ENCODE measurements at regions not wholly inside any gene's neighbourhood (a gene's known extent, or its start where the extent isn't known, plus 50 kb on each side); places are given as distances from the start of the nearest gene placed in this dataset.

- no peaks in the 10 kb centered on the region for H3K27me3 Mint-ChIP-seq
- ATAC-seq (ENCODE audit: low read depth) (no peak), DNase-seq (ENCODE audit: low spot score in 2 of 2) (no peak)
- H3K27ac Mint-ChIP-seq, result no peak overlapping the region
- H3K4me3 Mint-ChIP-seq, result no peak overlapping the region
- peaks cover 8% of the 10 kb centered on the region for H3K4me1 Mint-ChIP-seq
- H3K9me3 Mint-ChIP-seq, result no peaks in the 10 kb centered on the region
- H3K36me3 Mint-ChIP-seq, result no peaks in the 10 kb centered on the region
These were observed 483.9 kb downstream of the RFPL4B start for GRCh38 chr6:112831022-112831421.

- Mint-ChIP-seq H3K4me1 (no peaks in the 10 kb centered on the region), H3K36me3 (no peaks in the 10 kb centered on the region), H3K4me3 (no peak overlapping the region), H3K9me3 (no peaks in the 10 kb centered on the region), H3K27me3 (no peaks in the 10 kb centered on the region), H3K27ac (no peak overlapping the region)
- no peak for ATAC-seq (ENCODE audit: low read depth)
- no peak for DNase-seq (ENCODE audit: low spot score in 2 of 2)
These were observed 486.5 kb downstream of the RFPL4B start for GRCh38 chr6:112833581-112834131.

GRCh38 chr6:112835078-112835477 is 487.9 kb downstream of the RFPL4B start:
- H3K27ac Mint-ChIP-seq, result no peak overlapping the region
- no peak overlapping the region for H3K4me3 Mint-ChIP-seq
- DNase-seq (ENCODE audit: low spot score in 2 of 2) (no peak), ATAC-seq (ENCODE audit: low read depth) (no peak)
- no peaks in the 10 kb centered on the region for H3K27me3 Mint-ChIP-seq
- no peaks in the 10 kb centered on the region for H3K36me3 Mint-ChIP-seq
- no peaks in the 10 kb centered on the region for H3K4me1 Mint-ChIP-seq
- no peaks in the 10 kb centered on the region for H3K9me3 Mint-ChIP-seq

- DNase-seq (ENCODE audit: low spot score in 2 of 2) (no peak), ATAC-seq (ENCODE audit: low read depth) (no peak)
- no peaks in the 10 kb centered on the region for H3K36me3 Mint-ChIP-seq
- H3K27ac Mint-ChIP-seq, result no peak overlapping the region
- H3K27me3 Mint-ChIP-seq, result peaks cover 2% of the 10 kb centered on the region
- H3K9me3 Mint-ChIP-seq, result peaks cover 2% of the 10 kb centered on the region
- H3K4me1 Mint-ChIP-seq, result peaks cover 6% of the 10 kb centered on the region
- no peak overlapping the region for H3K4me3 Mint-ChIP-seq
These were observed 492.4 kb downstream of the RFPL4B start for GRCh38 chr6:112839525-112839961.

- Mint-ChIP-seq H3K9me3 (peaks cover 2% of the 10 kb centered on the region), H3K4me1 (peaks cover 6% of the 10 kb centered on the region), H3K4me3 (no peak overlapping the region), H3K36me3 (no peaks in the 10 kb centered on the region), H3K27ac (no peak overlapping the region), H3K27me3 (peaks cover 2% of the 10 kb centered on the region)
- peak; percentile 51 for ATAC-seq (ENCODE audit: low read depth)
- DNase-seq (ENCODE audit: low spot score in 2 of 2), result no peak
These were observed 494.6 kb downstream of the RFPL4B start for GRCh38 chr6:112841553-112842329.

GRCh38 chr6:112842330-112842685 is 495.2 kb downstream of the RFPL4B start:
- H3K27ac Mint-ChIP-seq, result no peak overlapping the region

GRCh38 chr6:112846681-112847080 is 499.6 kb downstream of the RFPL4B start:
- ATAC-seq (ENCODE audit: low read depth), result no peak
- no peaks in the 10 kb centered on the region for H3K36me3 Mint-ChIP-seq
- H3K4me1 Mint-ChIP-seq, result peaks cover 3% of the 10 kb centered on the region
- peaks cover 2% of the 10 kb centered on the region for H3K27me3 Mint-ChIP-seq
- H3K9me3 Mint-ChIP-seq, result peaks cover 2% of the 10 kb centered on the region
- no peak overlapping the region for H3K27ac Mint-ChIP-seq
- no peak for DNase-seq (ENCODE audit: low spot score in 2 of 2)
- H3K4me3 Mint-ChIP-seq, result no peak overlapping the region

More at GRCh38 chr6:112842330-112842685, 495.2 kb downstream of the RFPL4B start:
- no peak for DNase-seq (ENCODE audit: low spot score in 2 of 2)
- Mint-ChIP-seq H3K36me3 (no peaks in the 10 kb centered on the region), H3K27me3 (peaks cover 2% of the 10 kb centered on the region), H3K9me3 (peaks cover 2% of the 10 kb centered on the region), H3K4me3 (no peak overlapping the region), H3K4me1 (peaks cover 6% of the 10 kb centered on the region)
- ATAC-seq (ENCODE audit: low read depth), result no peak

GRCh38 chr6:112851146-112851545 is 504.0 kb downstream of the RFPL4B start:
- DNase-seq (ENCODE audit: low spot score in 2 of 2), result no peak
- H3K4me3 Mint-ChIP-seq, result no peak overlapping the region

GRCh38 chr6:112853162-112853561 is 506.0 kb downstream of the RFPL4B start:
- Mint-ChIP-seq H3K4me3 (no peak overlapping the region), H3K27ac (no peak overlapping the region), H3K4me1 (no peaks in the 10 kb centered on the region), H3K36me3 (no peaks in the 10 kb centered on the region), H3K27me3 (peaks cover 5% of the 10 kb centered on the region), H3K9me3 (no peaks in the 10 kb centered on the region)
- DNase-seq (ENCODE audit: low spot score in 2 of 2), result no peak
- ATAC-seq (ENCODE audit: low read depth), result no peak

More at GRCh38 chr6:112851146-112851545, 504.0 kb downstream of the RFPL4B start:
- Mint-ChIP-seq H3K36me3 (no peaks in the 10 kb centered on the region), H3K27me3 (peaks cover 2% of the 10 kb centered on the region), H3K27ac (no peak overlapping the region), H3K9me3 (no peaks in the 10 kb centered on the region), H3K4me1 (no peaks in the 10 kb centered on the region)
- ATAC-seq (ENCODE audit: low read depth), result no peak

- DNase-seq (ENCODE audit: low spot score in 2 of 2) (no peak), ATAC-seq (ENCODE audit: low read depth) (no peak)
- no peak overlapping the region for H3K27ac Mint-ChIP-seq
- no peaks in the 10 kb centered on the region for H3K4me1 Mint-ChIP-seq
- no peak overlapping the region for H3K4me3 Mint-ChIP-seq
- H3K9me3 Mint-ChIP-seq, result no peaks in the 10 kb centered on the region
- no peaks in the 10 kb centered on the region for H3K36me3 Mint-ChIP-seq
- no peaks in the 10 kb centered on the region for H3K27me3 Mint-ChIP-seq
These were observed 516.6 kb downstream of the RFPL4B start for GRCh38 chr6:112863753-112864152.

GRCh38 chr6:112865131-112865530 is 518.0 kb downstream of the RFPL4B start:
- H3K36me3 Mint-ChIP-seq, result peaks cover 1% of the 10 kb centered on the region
- H3K27ac Mint-ChIP-seq, result no peak overlapping the region
- peaks cover 5% of the 10 kb centered on the region for H3K9me3 Mint-ChIP-seq
- no peak overlapping the region for H3K4me3 Mint-ChIP-seq
- DNase-seq (ENCODE audit: low spot score in 2 of 2), result no peak
- ATAC-seq (ENCODE audit: low read depth), result no peak
- no peaks in the 10 kb centered on the region for H3K4me1 Mint-ChIP-seq
- no peaks in the 10 kb centered on the region for H3K27me3 Mint-ChIP-seq

- Mint-ChIP-seq H3K27me3 (peaks cover 1% of the 10 kb centered on the region), H3K27ac (no peak overlapping the region), H3K4me3 (no peak overlapping the region), H3K36me3 (no peaks in the 10 kb centered on the region), H3K4me1 (no peaks in the 10 kb centered on the region), H3K9me3 (peaks cover 7% of the 10 kb centered on the region)
- no peak for ATAC-seq (ENCODE audit: low read depth)
- no peak for DNase-seq (ENCODE audit: low spot score in 2 of 2)
These were observed 527.8 kb downstream of the RFPL4B start for GRCh38 chr6:112874881-112875280.

- Mint-ChIP-seq H3K27ac (no peak overlapping the region), H3K36me3 (no peaks in the 10 kb centered on the region), H3K4me1 (no peaks in the 10 kb centered on the region), H3K27me3 (peaks cover 5% of the 10 kb centered on the region), H3K9me3 (no peaks in the 10 kb centered on the region), H3K4me3 (no peak overlapping the region)
- ATAC-seq (ENCODE audit: low read depth), result no peak
- DNase-seq (ENCODE audit: low spot score in 2 of 2), result no peak
These were observed 530.3 kb downstream of the RFPL4B start for GRCh38 chr6:112877134-112878100.

- ATAC-seq (ENCODE audit: low read depth) (no peak), DNase-seq (ENCODE audit: low spot score in 2 of 2) (no peak)
- no peak overlapping the region for H3K4me3 Mint-ChIP-seq
- H3K27me3 Mint-ChIP-seq, result peaks cover 5% of the 10 kb centered on the region
- H3K27ac Mint-ChIP-seq, result no peak overlapping the region
- H3K36me3 Mint-ChIP-seq, result no peaks in the 10 kb centered on the region
- no peaks in the 10 kb centered on the region for H3K9me3 Mint-ChIP-seq
- H3K4me1 Mint-ChIP-seq, result no peaks in the 10 kb centered on the region
These were observed 532.8 kb downstream of the RFPL4B start for GRCh38 chr6:112879920-112880413.

Data from memory B cell (primary cell).